HK-2 (cell line): ENCODE measurements at regions not wholly inside any gene's neighbourhood (a gene's known extent, or its start where the extent isn't known, plus 50 kb on each side); places are given as distances from the start of the nearest gene placed in this dataset.
"Not testable (repeated sequence)": the region's sequence is repeated elsewhere in the genome, so short reads cannot be mapped to it uniquely, and the experiment has no call there.

Experiments
- DNase-seq: peaks from one replicate; pipeline ENCODE4 v3.0.0-alpha.2; 2018; ENCODE audit not compliant: unreplicated experiment

GRCh38 chr3:164467007-164467406 is 611.3 kb downstream of the SI start:
- no peak for DNase-seq

- DNase-seq, result no peak
These were observed 613.1 kb downstream of the SI start for GRCh38 chr3:164465172-164465571.

DNA sequence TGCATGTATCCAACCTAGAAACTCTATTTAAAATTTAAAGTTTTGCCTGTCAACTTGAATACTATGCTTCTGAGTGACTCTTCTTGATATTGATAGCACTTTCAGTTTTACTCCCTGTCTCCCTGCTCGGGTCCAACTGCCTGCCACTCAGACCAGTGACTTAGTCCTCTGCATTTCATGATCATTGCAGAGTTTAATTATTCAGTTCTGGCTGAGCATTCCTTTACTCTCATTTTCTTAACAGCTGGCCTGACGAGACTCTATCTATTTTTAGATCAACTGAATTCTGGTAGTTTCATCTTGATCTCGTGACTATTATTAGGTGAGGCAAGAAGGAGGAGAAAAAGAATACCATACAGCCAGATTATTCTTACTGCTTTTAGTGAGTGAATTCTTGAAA is 617.4 kb downstream of the SI start:
- no peak for DNase-seq

DNA sequence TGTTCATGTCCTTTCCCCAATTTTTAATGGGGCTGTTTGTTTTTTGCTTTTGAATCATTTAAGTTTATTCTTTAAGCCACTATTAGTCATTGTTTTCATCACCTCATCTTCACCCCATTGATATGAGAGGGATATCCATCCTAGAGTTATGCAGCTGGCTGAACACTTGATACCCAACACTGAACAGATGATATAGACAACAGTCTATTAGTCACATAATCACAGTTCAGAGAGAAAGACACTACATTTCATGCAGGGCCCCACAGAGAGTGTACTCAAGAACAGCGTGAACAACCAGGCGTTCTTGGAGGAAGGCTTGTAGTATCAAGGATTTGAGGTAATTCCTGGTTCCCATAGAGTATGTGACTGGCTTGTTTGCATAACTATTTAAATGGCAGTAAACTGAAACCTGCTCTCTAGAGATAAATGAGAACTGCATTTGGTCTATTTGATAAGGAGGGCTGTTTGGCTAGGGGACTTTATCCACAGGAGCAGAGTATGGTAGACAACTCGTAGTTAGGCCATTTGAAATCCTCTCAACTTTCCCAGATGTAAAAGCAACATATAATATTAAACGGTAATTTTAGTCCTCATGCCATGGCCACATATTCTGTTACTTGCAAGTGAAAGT is 618.7 kb downstream of the SI start:
- DNase-seq, result peak; percentile 14

DNA sequence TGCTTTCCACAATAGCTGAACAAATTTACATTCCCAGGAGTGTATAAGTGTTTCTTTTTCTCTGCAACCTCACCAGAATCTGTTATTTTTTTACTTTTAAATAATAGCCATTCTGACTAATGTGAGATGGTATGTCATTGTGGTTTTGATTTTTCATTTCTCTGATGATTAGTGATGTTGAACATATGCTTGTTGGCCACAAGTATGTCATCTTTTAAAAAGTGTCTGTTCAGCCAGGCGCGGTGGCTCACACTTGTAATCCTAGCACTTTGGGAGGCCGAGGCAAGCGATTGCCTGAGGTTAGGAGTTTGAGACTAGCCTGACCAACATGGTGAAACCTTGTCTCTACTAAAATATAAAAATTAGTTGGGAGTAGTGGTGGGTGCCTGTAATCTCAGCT is 619.3 kb downstream of the SI start:
- DNase-seq, result peak; percentile 65

DNA sequence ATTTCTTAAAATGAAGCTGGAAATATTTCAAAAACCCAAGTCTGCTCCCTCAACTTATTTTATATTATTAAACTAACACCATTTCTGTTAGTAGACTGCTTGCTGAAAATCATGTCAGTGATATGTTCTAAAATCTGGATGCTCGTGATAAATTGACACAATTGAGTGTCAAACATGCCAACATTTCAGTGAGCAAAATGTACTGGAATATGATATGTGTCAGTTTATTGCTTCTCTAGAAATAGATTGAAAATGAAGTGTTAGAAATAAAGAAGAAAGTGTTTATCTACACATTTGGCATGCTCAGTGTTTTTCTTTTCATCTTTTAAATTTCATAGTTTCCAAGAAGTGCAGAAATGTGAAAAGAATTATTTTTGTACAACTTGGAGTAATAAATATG is 624.6 kb downstream of the SI start:
- no peak for DNase-seq

- no peak for DNase-seq
These were observed 625.6 kb downstream of the SI start for GRCh38 chr3:164452707-164453106.

- no peak for DNase-seq
These were observed 627.0 kb downstream of the SI start for GRCh38 chr3:164451072-164451910.

DNA sequence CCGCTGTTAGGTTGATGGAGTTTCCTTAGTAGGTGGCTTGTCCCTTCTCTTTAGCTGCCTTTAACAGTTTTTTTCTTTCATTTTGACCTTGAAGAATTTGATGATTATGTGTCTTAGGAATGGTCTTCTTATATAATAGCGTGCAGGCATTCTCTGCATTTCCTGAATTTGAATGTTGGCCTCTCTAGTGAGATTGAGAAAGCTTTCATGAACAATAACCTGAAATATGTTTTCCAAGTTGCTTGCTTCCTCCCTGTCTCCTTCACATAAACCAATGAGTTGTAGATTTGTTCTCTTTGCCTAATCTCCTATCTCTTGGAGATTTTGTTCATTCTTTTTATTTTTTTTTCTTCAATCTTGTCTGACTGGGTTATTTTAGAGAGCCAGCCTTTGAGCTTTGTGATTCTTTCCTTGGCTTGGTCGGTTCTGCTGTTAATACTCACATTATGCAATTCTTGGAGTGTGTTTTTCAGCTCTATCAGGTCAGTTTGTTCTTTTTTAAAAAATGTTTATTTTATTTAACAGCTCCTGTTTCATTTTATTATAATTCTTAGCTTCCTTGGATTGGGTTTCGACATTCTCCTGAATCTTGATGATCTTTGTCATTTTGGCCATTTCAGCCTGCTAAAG is 627.9 kb downstream of the SI start:
- DNase-seq, result no peak

DNA sequence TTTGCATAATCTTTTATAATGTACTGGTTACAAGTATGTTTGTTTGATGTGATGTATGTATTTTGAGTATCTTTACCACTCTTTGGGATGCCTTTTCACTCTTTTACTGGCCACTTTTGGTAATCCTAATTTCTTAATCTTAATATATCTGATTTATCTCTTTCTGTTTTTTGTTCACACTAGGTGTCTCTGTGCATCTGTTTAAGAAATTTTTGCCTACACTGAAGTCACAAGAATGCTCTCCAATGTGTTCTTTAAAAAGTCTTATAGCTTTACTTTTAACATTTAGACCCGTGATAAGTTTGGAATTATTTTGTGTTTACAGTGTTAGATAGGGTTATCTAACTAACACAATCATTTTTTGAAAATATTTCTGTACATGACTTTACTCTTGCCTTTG is 659.1 kb downstream of the SI start:
- DNase-seq, result no peak

DNA sequence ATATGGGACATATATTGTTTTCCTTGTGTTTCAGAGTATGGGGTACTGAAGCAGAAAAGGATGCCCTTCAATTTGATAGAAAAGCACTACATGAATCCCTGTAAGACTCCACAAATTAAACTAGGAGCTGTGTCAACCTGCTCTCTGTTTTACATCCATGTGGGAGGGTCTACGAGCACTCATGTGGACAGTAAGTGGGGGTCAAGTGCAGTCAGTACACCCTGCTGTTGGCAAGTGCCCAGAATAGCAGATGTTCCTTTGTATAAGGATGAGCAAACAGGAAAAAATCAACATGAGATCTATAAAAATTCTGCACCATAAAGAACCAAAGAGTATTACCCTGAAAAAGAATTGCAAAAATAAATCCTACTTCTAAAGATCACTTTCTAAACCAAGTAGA is 659.9 kb downstream of the SI start:
- DNase-seq, result no peak

- no peak for DNase-seq
These were observed 660.3 kb downstream of the SI start for GRCh38 chr3:164417955-164418354.

DNA sequence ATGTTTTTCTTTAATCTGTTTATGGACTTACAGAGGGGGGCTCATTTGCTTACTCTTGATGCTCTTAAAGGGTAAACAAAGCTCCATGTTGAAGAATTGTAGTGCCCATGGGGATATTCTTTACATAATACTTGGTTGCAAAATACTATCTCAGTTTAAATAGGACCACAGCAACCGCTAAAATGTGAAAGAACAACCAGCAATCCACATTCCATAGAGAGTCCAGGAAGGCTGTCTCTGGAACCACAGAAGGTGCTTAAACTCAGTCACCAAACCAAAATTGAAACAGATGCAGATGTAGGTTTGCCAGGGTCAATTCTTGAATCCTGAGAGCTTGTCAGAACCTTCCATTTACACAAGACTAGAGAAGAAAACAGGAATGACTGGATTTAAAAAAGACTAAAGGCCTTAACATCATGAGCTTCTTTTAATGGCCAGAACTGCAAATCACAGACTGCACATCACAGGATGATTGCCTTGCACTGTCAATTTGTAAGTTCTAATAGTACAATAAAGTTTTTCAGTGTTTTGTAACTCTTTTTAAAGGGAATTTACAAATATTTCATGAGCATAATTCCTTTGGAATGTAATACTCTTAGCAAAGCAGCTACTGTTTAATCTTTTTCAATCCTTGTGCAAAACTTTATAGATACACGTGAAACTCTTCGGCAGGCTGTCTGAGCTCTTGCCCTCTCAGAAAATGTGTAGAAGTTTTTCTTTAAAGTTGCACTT is 661.6 kb downstream of the SI start:
- no peak for DNase-seq

- no peak for DNase-seq
These were observed 670.0 kb downstream of the SI start for GRCh38 chr3:164408326-164408725.

- no peak for DNase-seq
These were observed 671.2 kb downstream of the SI start for GRCh38 chr3:164407111-164407510.

DNA sequence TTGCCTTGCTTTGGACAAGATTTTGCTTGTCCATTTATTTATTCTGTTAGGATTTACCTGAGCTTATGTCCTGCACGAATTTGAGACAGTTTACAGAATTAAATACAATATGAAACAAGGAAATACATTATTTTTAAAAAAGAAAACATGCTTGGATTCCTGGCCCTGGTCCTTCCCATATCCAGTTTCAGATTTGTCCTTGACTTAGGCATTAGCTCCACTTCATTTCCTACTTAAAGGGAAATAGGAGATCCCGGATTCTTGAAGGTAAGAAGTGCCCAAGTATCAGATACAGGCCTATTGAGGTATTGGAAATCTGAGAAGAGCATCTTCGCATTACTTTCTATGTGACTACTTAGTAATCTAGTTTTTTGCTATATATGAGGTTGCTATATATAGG is 672.0 kb downstream of the SI start:
- DNase-seq, result no peak

GRCh38 chr3:164401923-164402322 is 676.4 kb downstream of the SI start:
- DNase-seq, result no peak

DNA sequence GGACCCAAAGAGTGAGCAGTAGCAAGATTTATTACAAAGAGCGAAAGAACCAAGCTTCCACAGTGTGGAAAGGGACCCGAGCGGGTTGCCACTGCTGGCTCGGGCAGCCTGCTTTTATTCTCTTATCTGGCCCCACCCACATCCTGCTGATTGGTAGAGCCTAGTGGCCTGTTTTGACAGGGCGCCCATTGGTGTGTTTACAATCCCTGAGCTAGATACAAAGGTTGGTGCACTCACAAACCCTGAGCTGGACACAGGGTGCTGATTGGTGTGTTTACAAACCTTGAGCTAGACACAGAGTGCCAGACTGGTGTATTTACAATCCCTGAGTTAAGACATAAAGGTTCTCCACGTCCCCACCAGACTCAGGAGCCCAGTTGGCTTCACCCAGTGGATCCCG is 676.9 kb downstream of the SI start:
- not testable (repeated sequence) for DNase-seq

DNA sequence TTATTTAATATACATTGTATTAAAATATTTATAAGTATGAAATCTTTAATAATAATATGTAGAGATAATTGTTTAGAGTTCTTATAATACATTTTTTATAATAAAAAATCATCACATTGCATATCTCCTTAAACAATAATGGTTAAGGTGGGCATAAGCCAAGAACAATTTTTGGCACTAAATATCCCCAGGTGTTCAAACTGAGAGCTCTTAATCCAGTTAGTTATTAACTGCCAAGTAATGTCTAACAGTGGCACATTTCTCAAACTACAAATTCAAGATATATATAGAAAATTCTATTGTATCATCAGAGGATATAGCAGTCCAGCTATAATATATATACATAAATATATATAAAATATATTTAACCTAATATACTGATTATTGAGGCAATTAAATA is 680.8 kb downstream of the SI start:
- DNase-seq, result no peak

DNA sequence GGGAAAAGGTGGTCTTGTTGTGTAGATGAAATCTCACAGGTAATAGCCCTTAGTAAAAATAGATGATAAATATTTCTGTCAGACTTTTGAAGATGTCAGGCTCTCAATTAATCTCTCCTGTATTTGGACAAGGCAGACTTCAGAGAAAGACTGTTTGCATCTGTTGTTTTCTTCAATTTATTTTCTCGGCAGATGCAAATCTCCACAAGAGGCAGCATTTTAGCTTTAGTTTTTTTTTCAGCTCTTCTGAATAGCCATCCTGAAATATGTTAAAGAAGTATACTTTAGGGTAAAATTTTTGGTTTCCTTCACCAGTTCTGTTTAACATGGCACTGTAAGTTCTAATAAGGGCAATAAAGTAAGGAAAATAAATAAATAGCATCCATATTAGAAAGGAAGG is 685.1 kb downstream of the SI start:
- no peak for DNase-seq

DNA sequence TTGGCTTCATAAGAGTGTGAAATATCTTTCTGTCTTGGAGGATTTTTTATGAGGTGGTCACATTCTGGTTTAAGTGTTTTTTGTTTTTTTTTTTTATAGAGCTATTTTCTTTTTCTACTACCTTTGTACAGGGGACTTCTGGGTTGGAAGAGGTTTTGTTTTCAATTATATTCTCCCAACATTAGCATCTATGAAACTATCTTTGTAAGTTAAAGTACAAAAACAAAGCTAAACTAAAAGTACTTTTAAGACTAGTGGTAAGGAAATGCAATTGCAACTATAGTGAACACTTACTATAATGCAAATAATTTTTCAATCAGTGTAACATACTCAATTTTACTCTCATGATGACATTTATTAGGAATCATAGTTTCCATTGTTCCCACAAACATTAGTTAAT is 688.2 kb downstream of the SI start:
- no peak for DNase-seq

DNA sequence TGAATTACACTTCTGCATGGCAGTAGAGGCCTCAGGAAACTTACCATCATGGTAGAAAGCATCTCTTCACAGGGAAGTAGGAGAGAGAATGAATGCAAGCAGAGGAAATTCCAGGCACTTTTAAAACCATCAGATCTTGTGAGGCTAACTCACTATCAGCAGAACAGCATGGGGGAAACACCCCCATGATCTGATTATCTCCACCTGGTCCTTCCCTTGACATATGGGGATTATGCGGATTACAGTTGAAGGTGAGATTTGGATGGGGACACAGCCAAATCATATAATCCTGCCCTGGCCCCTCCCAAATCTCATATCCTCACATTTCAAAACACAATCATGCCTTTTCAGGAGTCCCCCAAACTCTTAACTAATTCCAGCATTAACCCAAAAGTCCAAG is 691.1 kb downstream of the SI start:
- no peak for DNase-seq
